ENCODE measurements at regions not wholly inside any gene's neighbourhood (a gene's known extent, or its start where the extent isn't known, plus 50 kb on each side); places are given as distances from the start of the nearest gene placed in this dataset.
"Not testable (repeated sequence)": the region's sequence is repeated elsewhere in the genome, so short reads cannot be mapped to it uniquely, and the experiment has no call there.

- DNase-seq: no peak
Measured at GRCh38 chr12:33593753-33594152, 154.1 kb upstream of the SYT10 start.

- DNase-seq: no peak
Measured at GRCh38 chr12:33596061-33596460, 156.4 kb upstream of the SYT10 start.

- no peak for DNase-seq
Measured at GRCh38 chr12:33596814-33597213, 157.2 kb upstream of the SYT10 start.

- no peak for DNase-seq
Measured at GRCh38 chr12:33602515-33602914, 162.9 kb upstream of the SYT10 start.

GRCh38 chr12:33605757-33606156 is 166.1 kb upstream of the SYT10 start:
- DNase-seq: no peak

GRCh38 chr12:33609910-33610309 is 170.3 kb upstream of the SYT10 start:
- no peak for DNase-seq

GRCh38 chr12:33614630-33615029 is 175.0 kb upstream of the SYT10 start:
- DNase-seq: no peak

- DNase-seq: no peak
Measured at GRCh38 chr12:33617218-33617617, 177.6 kb upstream of the SYT10 start.

GRCh38 chr12:33628087-33628486 is 188.5 kb upstream of the SYT10 start:
- DNase-seq: no peak

- DNase-seq: no peak
Measured at GRCh38 chr12:33634544-33634943, 194.9 kb upstream of the SYT10 start.

GRCh38 chr12:33636930-33637329 is 197.3 kb upstream of the SYT10 start:
- not testable (repeated sequence) for DNase-seq

- no peak for DNase-seq
Measured at GRCh38 chr12:33639975-33640374, 200.4 kb upstream of the SYT10 start.

- DNase-seq: no peak
Measured at GRCh38 chr12:33649992-33650391, 210.4 kb upstream of the SYT10 start.

- no peak for DNase-seq
Measured at GRCh38 chr12:33650832-33651231, 211.2 kb upstream of the SYT10 start.

GRCh38 chr12:33653362-33653761 is 213.7 kb upstream of the SYT10 start:
- DNase-seq: no peak

- no peak for DNase-seq
Measured at GRCh38 chr12:33654313-33654712, 214.7 kb upstream of the SYT10 start.

- no peak for DNase-seq
Measured at GRCh38 chr12:33663000-33663654, 223.5 kb upstream of the SYT10 start.

- DNase-seq: no peak
Measured at GRCh38 chr12:33669349-33669748, 229.7 kb upstream of the SYT10 start.

- DNase-seq: no peak
Measured at GRCh38 chr12:33670284-33670683, 230.7 kb upstream of the SYT10 start.

GRCh38 chr12:33671676-33672075 is 232.1 kb upstream of the SYT10 start:
- DNase-seq: no peak

- DNase-seq: peak; percentile 47
Measured at GRCh38 chr12:33672836-33673577, 233.4 kb upstream of the SYT10 start.

- DNase-seq: no peak
Measured at GRCh38 chr12:33676866-33677265, 237.2 kb upstream of the SYT10 start.

GRCh38 chr12:33678221-33678964 is 238.8 kb upstream of the SYT10 start:
- no peak for DNase-seq

- DNase-seq: no peak
Measured at GRCh38 chr12:33690562-33690961, 250.9 kb upstream of the SYT10 start.
